ENCODE measurements at regions not wholly inside any gene's neighbourhood (a gene's known extent, or its start where the extent isn't known, plus 50 kb on each side); places are given as distances from the start of the nearest gene placed in this dataset.

DNA sequence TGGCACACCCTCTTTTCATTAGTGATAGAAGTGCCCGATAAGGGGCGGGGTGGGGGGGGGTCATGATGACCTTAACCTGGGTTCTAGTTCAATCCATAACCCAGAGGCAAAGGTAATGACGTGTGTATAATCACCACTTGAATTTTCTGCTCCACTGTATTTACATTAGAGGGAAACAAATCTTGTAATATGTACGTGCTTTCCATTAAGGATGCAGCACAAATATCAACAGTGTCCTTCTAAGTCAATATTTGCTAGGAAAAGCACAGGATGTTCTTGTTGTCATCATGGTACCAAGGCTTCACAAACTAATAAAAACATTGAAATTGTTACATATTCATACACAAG is 121.2 kb upstream of the SLC38A2 start:
- TF ChIP-seq EZH2 (IDR thresholded peaks at IDR 0.05; ENCODE audit: borderline replicate concordance, low read depth, low read length, poor library complexity, severe bottlenecking) = no peak
- TF ChIP-seq, protein P1, sequence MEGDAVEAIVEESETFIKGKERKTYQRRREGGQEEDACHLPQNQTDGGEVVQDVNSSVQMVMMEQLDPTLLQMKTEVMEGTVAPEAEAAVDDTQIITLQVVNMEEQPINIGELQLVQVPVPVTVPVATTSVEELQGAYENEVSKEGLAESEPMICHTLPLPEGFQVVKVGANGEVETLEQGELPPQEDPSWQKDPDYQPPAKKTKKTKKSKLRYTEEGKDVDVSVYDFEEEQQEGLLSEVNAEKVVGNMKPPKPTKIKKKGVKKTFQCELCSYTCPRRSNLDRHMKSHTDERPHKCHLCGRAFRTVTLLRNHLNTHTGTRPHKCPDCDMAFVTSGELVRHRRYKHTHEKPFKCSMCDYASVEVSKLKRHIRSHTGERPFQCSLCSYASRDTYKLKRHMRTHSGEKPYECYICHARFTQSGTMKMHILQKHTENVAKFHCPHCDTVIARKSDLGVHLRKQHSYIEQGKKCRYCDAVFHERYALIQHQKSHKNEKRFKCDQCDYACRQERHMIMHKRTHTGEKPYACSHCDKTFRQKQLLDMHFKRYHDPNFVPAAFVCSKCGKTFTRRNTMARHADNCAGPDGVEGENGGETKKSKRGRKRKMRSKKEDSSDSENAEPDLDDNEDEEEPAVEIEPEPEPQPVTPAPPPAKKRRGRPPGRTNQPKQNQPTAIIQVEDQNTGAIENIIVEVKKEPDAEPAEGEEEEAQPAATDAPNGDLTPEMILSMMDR (conservative IDR thresholded peaks at IDR 0.05; ENCODE audit: low read depth, low read length) = no peak
